Medulla oblongata (tissue), 1 donor: ENCODE measurements at regions not wholly inside any gene's neighbourhood (a gene's known extent, or its start where the extent isn't known, plus 50 kb on each side); places are given as distances from the start of the nearest gene placed in this dataset.

ENCODE experiments used
- DNase-seq: peaks from one replicate; pipeline ENCODE4 v3.0.0-alpha.2; 2015; ENCODE audit errors: extremely low spot score

DNA sequence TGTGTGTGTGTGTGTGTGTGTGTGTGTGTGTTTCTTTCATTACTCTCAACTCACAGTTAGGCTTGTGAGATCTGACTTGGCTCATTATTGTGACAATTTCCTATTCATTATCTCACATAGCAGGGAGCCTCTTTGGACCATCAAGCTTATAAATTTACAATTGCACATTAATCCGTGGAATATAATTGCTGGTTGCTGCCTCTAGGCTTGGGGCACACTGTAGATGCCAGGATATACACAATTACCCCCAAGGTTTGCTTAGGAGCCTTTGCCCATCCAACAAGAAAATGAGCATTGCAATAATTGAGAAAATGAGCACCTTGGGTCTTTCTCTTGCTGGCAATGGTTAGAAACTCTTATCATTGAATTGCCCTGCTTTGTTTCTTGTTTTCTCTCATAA is 161.6 kb upstream of the DMRTA1 start:
- DNase-seq = no peak

DNA sequence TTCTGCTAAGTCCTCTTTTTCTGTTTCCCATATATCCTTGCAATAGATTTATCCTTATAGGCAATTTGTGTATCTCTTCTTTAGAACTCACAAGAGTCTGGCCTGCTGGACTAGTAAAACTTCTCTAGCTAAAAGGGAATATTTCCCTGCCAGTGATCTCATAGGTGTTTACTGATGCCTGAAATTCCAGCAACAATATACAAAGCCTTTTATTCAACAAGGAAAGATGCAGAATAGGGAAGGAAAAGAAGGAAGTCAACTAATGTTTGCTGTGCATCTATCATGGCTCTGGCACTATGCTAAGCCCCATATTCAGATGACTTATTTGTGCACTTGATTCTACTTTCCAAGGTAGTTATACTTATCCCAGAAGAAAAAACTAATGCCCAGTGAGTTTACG is 160.0 kb upstream of the DMRTA1 start:
- DNase-seq = no peak

DNA sequence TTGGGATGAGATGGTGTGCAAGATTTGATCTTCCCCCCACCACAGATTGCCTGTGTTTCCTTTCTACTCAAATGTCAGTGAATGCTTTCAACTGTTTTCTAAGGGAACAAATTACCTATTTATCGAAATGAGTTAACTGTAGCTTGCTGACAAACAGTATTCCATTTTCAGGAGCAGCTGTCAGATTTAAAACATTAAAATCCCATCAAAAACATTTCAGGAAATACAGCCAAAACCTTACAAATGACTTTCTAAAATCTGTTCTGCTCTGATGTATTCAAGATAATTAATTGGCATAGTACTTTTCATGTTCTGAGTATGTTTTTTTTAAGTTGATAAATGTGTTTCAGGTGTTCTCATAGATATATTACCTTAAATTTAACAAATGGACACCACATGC is 158.0 kb upstream of the DMRTA1 start:
- DNase-seq = no peak

DNA sequence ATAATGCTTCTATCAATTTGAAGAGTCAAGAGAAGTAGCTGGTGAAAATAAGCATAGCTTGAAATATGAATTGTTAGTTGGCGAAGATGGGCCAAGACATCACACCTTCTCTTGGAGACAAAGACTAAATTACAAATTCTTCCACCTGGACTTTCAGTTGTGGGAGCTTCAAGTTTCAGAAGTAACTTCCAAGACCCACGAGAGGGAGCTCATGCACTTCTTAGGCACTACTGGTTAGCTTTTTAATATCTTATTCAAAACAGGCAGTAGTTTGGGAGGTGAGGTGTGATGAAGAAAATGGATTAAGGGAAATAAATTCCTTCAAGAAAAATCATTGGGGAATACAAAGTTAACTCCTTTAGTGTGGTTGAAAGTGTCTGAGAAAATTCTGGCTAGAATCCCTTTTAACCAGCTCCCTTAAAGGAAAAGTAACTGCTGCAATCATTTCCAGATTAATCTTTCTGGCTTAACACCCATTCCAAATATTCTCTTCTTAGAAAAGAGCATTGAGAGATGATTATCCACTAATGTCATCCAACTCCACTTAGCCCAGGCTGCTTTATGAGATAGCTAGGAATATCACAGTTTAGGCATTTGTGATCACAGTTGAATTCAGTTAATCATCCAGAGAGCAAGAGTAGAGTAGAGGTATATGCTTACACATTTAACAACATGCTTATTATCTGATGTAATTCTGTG is 139.5 kb upstream of the DMRTA1 start:
- peak; percentile 63 for DNase-seq

DNA sequence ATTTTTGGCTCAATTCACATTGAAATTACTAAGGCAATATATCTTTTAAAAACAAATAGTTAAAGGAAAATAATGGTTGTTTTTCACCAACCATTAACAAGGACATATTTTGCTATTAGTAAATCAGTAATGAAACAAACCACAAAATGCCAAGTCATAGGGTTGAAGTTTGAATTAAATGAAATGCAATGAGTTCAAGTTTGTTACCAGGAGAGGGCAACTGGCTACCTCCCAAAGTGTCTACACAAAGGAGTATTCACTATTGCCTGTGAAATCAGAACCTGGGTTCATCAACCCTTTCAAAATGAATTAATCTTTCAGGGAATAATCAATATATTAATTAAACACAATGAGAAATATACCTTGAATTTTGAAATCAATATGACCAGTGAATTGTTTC is 138.4 kb upstream of the DMRTA1 start:
- no peak for DNase-seq

DNA sequence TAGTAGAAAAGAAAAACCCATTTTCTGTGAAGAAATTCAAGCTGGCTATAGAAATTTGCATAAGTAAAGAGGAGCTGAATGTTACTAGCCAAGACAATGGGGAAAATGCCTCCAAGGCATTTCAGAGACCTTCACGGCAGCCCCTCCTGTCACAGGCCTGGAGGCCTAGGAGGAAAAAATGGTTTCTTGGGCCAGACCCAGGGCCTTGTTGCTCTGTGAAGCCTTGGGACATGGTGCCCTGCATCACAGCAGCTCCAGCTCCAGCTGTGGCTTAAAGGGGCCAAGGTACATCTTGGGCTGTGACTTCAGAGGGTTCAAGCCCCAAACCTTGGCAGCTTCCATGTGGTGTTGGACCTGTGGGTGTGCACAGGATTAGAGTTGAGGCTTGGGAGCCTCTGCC is 130.0 kb upstream of the DMRTA1 start:
- DNase-seq = no peak

DNA sequence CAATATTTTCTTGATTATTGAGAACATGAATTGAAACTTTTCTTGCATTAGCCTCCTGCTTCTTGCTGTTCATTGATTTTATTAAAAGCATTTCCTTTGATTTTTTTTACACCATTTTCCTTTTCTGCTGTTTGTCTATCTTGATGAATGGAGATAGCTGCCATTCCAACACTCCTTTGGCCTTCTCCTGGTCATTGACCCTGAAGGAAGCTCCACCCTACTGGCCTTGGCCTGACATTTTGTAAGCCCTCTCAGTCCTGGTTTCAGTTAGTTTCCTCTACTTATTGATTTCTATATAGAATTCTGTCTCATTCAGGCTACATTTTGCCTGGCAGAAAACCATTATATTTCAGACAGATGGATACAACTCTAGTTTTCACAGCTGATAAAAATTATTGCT is 115.1 kb upstream of the DMRTA1 start:
- DNase-seq = no peak

DNA sequence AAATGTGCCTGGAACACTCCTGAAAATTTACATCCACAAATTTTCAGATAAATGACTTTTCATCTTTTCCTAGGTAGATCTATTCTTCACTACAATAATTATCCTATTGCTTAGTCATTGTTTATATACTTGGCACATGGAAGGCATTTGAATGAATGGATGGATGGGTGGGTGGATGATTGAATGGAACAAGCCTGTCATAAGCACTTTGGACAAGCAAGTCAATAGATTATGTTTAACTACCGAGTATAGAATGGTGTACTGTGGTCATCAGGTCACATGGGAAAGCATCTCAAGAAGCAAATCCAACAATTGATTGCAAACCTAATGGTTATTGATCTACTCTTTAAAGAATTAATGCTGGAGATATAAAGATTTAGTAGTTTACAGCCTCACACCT is 114.4 kb upstream of the DMRTA1 start:
- DNase-seq = no peak

DNA sequence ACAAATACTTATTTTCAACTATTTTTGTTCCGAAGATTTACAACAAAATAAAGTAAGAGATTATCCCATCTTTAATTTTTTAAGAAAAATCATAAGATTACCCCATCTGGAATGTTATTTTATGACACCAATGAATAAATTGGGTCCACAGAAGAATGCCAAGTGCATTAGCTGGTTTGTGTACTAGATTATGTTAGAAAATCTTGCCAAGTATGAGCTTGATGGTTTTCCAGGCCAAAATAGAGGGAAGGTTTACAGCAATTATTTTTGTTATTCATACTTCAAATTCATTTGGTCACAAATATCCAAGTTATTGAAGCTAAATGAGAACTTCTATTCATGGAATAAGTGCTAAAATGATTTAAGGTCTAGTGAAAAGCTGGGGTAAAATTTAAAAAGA is 109.4 kb upstream of the DMRTA1 start:
- DNase-seq = no peak

DNA sequence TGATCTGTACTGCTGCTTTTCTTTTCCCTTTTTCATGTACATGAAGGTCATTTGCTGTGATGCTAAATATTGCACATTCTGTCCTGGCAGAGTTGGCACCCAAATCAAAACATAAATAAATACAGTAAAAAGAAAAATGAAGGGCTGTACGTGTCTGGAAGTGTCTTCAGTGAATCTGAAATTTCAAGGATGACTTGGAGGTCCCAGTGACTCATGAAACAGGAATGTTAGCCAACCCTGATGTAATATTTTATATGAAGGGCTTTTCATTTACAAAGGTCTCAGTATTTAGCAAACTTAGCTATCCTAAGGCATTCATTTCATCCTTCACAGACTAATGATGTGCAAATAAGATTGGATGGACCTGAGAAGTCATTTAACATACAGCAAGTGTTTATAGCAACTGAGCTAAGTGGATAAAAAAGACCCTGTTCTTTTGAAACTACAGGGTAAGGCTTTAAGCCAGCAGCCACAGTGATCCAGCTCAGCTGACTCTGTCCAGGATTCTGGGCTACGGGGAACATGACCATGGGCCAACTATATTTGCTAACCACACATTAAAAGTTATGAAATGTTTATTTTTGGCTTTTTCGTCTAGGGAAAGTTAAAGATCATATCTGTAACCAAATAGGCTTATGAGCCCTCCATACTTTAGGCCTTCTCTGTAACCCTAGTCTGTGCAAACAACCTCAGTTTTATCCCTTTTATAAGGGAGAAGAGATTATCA is 104.0 kb upstream of the DMRTA1 start:
- DNase-seq = no peak

DNA sequence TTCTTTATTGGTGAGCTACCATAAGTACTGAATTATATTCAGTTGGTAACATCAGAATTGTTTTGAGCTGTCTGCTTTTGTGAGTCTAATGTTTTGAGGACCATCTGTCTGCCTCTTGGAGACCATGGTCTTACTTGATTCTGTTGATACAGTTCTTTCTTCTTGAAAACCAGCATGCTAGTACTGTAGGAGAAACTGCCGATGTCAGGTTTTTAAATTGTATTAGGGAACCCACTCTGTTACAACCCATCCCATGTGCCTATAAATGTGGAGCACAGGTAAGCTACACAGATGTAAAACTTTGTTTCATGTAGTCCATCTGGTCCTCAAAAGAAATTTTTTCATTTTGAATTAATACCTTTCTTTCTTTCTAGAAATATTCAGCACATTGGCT is 103.4 kb upstream of the DMRTA1 start:
- DNase-seq = no peak

DNA sequence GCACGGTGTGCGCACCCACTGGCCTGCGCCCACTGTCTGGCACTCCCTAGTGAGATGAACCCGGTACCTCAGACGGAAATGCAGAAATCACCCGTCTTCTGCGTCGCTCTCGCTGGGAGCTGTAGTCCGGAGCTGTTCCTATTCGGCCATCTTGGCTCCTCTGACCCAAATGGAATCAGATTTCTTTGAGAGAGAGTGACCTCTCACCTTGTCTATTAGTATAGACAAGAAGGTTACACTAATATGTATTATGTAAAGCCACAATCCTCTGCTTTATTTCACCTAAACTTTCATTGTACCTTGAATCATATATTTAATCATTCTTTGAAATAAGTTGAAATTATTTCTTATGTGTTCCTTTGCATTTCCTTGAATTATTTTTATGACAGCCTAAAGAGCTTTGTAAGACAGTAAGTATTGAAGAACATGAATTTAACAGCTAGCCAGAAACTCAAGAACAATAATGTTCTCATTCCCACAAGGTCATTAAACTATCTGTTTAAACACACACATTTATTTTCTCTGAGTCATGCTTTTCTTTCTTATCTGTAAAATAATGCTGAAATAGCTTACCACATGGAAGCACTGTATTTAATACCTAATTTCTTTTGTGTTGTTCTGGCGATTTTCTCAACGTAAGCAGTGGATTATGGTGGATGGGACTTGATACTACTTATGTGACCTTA is 91.8 kb upstream of the DMRTA1 start:
- DNase-seq = no peak

DNA sequence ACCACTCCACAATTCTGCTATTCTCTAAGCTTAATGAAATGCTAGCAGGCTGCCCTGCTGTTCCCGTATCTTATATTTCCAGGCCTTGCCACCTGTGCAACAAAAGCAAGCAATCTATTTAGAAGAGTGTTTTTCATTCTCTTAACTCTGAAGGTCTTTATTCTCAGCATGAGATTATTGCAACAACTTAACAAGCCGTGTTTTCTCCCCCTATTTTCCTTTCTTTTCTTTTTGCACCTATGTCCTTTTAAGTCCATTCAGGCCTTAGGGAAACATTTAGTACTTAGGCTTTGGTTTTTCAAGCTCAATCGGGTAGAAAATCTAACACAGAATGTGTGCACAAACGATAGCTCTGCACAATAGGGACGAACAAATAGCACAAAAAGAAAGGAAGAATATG is 89.6 kb upstream of the DMRTA1 start:
- no peak for DNase-seq

DNA sequence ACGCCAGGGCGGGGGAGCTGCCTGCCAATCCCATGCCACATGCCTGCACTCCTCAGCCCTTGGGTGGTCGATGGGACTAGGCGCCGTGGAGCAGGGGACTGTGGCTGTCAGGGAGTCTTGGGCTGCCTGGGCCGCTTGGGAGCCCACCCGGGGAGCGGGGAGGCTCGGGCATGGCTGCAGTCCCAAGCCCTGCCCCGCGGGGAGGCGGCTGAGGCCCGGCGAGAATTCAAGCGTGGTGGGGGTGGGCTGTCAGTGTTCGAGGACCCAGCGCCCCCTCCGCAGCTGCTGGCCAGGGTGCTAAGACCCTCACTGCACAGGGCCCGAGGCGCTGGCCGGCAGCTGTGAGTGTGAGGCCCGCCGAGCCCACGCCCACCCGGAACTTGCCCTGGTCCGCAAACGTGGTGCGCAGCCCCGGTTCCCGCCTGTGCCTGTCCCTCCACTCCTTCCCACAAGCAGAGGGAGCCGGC is 83.2 kb upstream of the DMRTA1 start:
- no peak for DNase-seq

DNA sequence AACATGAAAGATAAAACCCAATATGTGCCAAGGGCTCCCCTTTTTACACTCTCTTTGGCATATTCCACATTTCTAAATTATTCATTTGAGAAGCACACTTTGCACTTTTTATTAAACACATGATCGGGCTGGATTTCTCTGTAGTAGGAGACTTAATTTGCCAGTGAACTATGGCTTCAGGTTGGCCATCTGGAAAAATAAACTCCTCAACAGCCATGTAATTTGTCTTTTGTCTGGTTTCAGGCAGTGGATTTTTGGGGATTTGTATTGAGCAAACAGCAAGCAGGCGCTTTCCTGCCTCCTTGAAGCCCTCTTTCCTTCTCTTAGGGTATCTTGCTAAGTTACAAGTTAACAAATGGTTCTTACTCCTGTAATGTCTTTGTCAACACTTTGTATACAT is 73.0 kb upstream of the DMRTA1 start:
- no peak for DNase-seq

DNA sequence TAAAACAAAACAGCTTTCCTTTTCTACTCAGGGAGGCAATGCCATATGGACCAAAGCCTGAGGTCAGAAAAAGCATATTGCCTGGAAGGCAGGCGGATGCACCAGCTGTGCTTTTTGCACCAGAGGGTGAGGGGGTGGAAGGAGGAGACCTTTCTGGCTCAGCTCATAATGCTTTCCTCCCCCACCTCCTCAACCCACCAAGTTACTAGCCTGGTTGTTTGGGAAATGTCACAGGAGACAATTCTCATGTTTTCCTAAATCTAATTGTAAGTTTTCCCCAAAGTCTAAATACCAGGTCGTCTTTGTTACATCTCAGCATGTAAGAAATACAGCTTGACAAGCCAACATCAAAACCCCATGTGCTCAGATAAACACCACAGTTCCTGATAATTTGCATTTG is 72.6 kb upstream of the DMRTA1 start:
- DNase-seq = no peak

DNA sequence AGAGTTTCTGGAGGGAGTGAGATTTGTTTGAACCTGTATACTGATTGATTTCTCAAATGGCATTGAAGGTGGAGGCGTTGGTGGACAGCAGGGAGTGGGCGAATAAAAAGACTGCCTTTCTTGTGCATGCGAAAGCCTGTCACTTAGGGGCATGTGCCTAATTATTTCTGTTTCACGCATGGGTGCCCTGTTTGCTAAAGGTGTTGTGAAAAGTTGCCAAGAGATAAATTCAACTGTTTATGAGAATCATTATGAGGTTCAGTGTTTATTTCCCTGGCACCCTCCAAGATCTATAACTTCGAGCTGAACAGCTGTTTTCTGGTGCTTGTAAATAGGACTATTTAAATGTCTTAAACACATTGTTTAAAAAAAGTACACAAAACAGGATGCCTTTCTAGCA is 67.4 kb upstream of the DMRTA1 start:
- DNase-seq = no peak

DNA sequence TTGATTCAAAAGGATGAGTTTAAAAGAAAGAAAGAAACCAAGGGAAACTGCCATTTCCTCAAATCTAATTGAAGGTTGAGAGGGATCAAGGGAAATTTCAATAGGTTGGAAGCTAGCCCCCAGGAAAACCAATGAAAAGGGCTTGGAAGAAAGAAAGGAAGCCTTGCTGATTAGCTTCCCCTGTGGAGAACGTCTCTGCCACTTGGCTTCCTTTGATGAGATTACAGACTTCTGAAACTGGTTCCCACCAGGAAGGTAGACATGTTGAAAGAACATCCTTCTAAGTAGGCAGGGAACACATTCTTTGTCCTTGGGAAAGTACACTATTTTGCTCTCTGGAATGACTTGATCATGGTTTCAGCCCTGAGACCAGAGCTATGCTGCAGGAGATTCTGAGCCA is 65.5 kb upstream of the DMRTA1 start:
- DNase-seq = no peak

DNA sequence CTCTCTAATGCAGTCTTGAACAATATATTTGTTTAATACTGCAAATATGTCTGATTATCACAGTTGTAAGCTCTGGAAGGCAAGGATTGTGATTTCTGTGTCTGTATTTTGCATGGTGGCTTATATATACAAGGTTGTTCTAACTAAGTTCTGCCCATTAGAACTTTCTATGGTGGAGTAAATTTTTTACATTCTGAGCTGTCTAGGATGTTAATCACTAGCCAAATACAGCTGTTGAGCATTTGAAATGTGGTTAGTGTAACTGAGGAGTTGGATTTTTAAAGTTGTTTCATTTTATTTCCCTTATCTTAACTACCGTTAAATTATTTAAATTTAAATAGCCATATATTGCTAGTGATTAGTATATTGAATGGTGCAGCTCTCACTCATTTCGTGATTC is 64.3 kb upstream of the DMRTA1 start:
- DNase-seq = no peak

DNA sequence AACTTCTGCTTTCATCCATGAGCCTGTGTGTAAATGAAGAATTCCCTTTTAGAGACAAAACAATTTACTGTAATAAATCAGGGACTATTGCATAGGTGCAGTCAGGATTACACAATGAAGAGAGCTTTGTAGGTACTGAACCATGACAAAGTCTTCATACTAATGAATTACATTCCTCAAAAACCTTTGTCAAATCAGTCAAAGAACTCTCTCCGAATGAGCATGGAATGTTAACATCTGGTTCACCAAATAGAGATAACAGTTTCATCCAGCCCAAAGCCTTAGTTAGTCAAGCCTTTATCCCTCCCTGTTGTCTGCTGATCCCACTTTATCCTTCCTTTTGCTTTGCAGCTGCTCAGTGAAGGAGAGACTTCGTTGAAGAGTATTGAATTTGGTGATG is 62.9 kb upstream of the DMRTA1 start:
- no peak for DNase-seq

DNA sequence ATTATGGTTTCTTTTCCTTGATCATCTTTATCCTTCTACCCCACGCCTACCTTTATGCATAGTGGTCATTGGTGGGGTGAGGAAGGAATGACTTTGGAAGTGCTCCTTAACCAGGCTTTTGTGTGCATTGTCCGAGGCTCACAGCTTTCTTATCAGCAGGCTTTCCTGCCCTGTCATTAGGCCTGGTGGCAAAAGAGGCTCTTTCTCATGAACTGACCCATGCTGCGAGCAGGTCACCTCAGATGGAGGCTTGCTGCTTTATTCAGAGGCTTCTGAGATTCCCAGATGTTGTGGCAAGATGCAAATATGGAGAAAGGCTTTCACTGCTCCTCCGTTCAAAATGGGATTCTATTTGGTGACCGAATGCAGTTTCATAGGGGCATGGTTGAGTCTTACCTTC is 57.4 kb upstream of the DMRTA1 start:
- no peak for DNase-seq

DNA sequence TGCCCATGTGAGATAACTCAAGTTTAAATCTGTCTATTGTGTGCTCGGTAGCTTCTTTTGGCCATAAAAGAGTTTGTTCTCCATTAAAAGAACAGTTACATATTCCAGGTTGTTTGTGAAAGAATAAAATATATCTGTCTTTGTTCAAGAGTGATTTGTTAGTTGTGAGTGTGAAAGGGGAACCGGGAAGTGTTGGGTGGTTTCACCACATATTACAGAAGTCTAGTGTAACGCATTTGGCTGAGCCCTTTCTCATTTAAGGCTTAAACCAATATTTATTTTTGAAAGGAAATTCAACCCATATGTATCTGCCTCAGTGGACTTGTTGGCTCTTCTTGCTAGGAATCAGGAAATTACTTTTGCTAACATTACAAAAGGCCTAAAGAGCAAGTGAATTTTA is 54.1 kb upstream of the DMRTA1 start:
- no peak for DNase-seq

DNA sequence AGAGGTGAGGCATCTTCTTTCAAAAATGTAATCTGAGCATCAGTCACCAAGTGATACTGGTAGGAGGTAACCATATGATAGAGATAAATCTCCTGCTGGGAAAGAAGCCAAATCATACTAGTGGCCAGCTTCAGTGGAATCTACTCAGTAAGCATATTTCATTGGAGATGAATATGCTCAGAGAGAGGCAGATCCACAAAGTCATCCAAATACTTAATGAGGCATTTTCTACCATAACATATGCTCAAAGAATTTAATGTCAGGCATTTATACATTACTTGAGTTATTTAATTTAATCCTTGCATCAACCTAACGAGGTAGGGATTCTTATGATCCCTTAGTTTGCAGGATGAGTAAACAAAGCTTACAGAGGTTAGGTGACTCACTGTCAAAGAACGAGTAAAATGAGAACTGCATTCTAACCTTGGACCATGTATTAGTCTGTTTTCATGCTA is 50.9 kb upstream of the DMRTA1 start:
- DNase-seq = no peak
